ENCODE measurements at regions not wholly inside any gene's neighbourhood (a gene's known extent, or its start where the extent isn't known, plus 50 kb on each side); places are given as distances from the start of the nearest gene placed in this dataset.

- TF ChIP-seq POLR2A (IDR thresholded peaks at IDR 0.05) (no peak), CTCF (IDR thresholded peaks at IDR 0.05) (no peak), EP300 (IDR thresholded peaks at IDR 0.05; ENCODE audit: low read depth) (no peak), POLR2AphosphoS5 (IDR thresholded peaks at IDR 0.05) (no peak)
Measured at GRCh38 chr3:115525731-115526130, 97.6 kb upstream of the GAP43 start.
